GM18909 (cell line): ENCODE measurements at regions not wholly inside any gene's neighbourhood (a gene's known extent, or its start where the extent isn't known, plus 50 kb on each side); places are given as distances from the start of the nearest gene placed in this dataset.
A peak's percentile ranks its signal among the peaks of the same experiment; 100 is the strongest.

Source experiments
- ATAC-seq: cut with Tn5 transposase; IDR thresholded peaks from one replicate; pipeline ENCODE4 v1.9.1; 2021; ENCODE audit warnings: mild to moderate bottlenecking; ENCODE audit not compliant: unreplicated experiment, poor library complexity

GRCh38 chr6:84425971-84426705 lies 198.7 kb upstream of the CEP162 start:
- ATAC-seq, result no peak

GRCh38 chr6:84424956-84425355 lies 197.5 kb upstream of the CEP162 start:
- ATAC-seq, result no peak

GRCh38 chr6:84422380-84422968 lies 195.0 kb upstream of the CEP162 start:
- ATAC-seq, result peak; percentile 91

GRCh38 chr6:84421031-84421430 lies 193.6 kb upstream of the CEP162 start:
- no peak for ATAC-seq

GRCh38 chr6:84417260-84417659 lies 189.8 kb upstream of the CEP162 start:
- ATAC-seq, result no peak

- ATAC-seq, result no peak
Observed at GRCh38 chr6:84416043-84416657, 188.7 kb upstream of the CEP162 start.

GRCh38 chr6:84415517-84415916 lies 188.1 kb upstream of the CEP162 start:
- no peak for ATAC-seq

- ATAC-seq, result no peak
Observed at GRCh38 chr6:84415068-84415467, 187.6 kb upstream of the CEP162 start.

GRCh38 chr6:84414531-84414930 lies 187.1 kb upstream of the CEP162 start:
- ATAC-seq, result no peak

- no peak for ATAC-seq
Observed at GRCh38 chr6:84411060-84411629, 183.7 kb upstream of the CEP162 start.

GRCh38 chr6:84409911-84410310 lies 182.5 kb upstream of the CEP162 start:
- no peak for ATAC-seq

- no peak for ATAC-seq
Observed at GRCh38 chr6:84408028-84408427, 180.6 kb upstream of the CEP162 start.

- no peak for ATAC-seq
Observed at GRCh38 chr6:84403545-84403944, 176.1 kb upstream of the CEP162 start.

GRCh38 chr6:84399003-84399402 lies 171.6 kb upstream of the CEP162 start:
- ATAC-seq, result no peak

GRCh38 chr6:84392261-84392660 lies 164.8 kb upstream of the CEP162 start:
- ATAC-seq, result no peak

GRCh38 chr6:84390851-84391250 lies 163.4 kb upstream of the CEP162 start:
- no peak for ATAC-seq

GRCh38 chr6:84390334-84390733 lies 162.9 kb upstream of the CEP162 start:
- ATAC-seq, result no peak

GRCh38 chr6:84379142-84379541 lies 151.7 kb upstream of the CEP162 start:
- no peak for ATAC-seq

GRCh38 chr6:84372290-84372689 lies 144.8 kb upstream of the CEP162 start:
- no peak for ATAC-seq

- no peak for ATAC-seq
Observed at GRCh38 chr6:84371681-84372080, 144.2 kb upstream of the CEP162 start.

GRCh38 chr6:84362193-84362821 lies 134.9 kb upstream of the CEP162 start:
- ATAC-seq, result no peak
